Astrocyte (in vitro differentiated cells and primary cell): ENCODE measurements at regions not wholly inside any gene's neighbourhood (a gene's known extent, or its start where the extent isn't known, plus 50 kb on each side); places are given as distances from the start of the nearest gene placed in this dataset.

ENCODE experiments used
- DNase-seq: peaks from one replicate; pipeline ENCODE4 v3.0.0-alpha.2; 2010; ENCODE audit warnings: low read depth
- FAIRE-seq: peaks from 2 replicates; lab custom pipeline; 2011; peaks lifted over from hg19 to GRCh38; lab: Jason Lieb, UNC
- H2AFZ ChIP-seq: 2 replicates; pipeline ENCODE4 v1.6.0; 2012; ENCODE audit warnings: low read depth, low read length, inconsistent platforms
- H3K27ac ChIP-seq: 2 replicates; pipeline ENCODE4 v1.5.1; 2011; ENCODE audit warnings: low read depth, low read length, inconsistent platforms
- H3K27me3 ChIP-seq: 2 replicates; pipeline ENCODE4 v1.6.0; 2011; ENCODE audit warnings: low read length, inconsistent platforms; ENCODE audit not compliant: insufficient read depth
- H3K36me3 ChIP-seq: 2 replicates; pipeline ENCODE4 v1.5.1; 2011; ENCODE audit warnings: low read length, inconsistent platforms; ENCODE audit not compliant: insufficient read depth
- H3K4me1 ChIP-seq: 2 replicates; pipeline ENCODE4 v1.5.1; 2011; ENCODE audit warnings: low read length, inconsistent platforms; ENCODE audit not compliant: insufficient read depth
- H3K4me2 ChIP-seq: 2 replicates; pipeline ENCODE4 v1.6.0; 2012; ENCODE audit warnings: low read length, inconsistent platforms
- H3K4me3 ChIP-seq: 2 replicates; pipeline ENCODE4 v1.5.1; 2011; ENCODE audit warnings: low read depth, mild to moderate bottlenecking, low read length, inconsistent platforms; ENCODE audit not compliant: insufficient read depth
- H3K79me2 ChIP-seq: 2 replicates; pipeline ENCODE4 v1.6.0; 2012; ENCODE audit warnings: mild to moderate bottlenecking, low read length, inconsistent platforms; ENCODE audit not compliant: insufficient read depth
- H3K9ac ChIP-seq: 2 replicates; pipeline ENCODE4 v1.6.0; 2012; ENCODE audit warnings: mild to moderate bottlenecking, low read length, inconsistent platforms
- H3K9me3 ChIP-seq: 2 replicates; pipeline ENCODE4 v1.5.1; 2012; ENCODE audit warnings: low read depth, mild to moderate bottlenecking, low read length, inconsistent platforms; ENCODE audit not compliant: insufficient read depth
- H4K20me1 ChIP-seq: 2 replicates; pipeline ENCODE4 v1.6.0; 2012; ENCODE audit warnings: low read length, inconsistent platforms; ENCODE audit not compliant: insufficient read depth
- H3K27ac Mint-ChIP-seq: one replicate; pipeline ENCODE4 v1.8.0; 2021; ENCODE audit warnings: mild to moderate bottlenecking, mixed read lengths; ENCODE audit not compliant: unreplicated experiment
- H3K27me3 Mint-ChIP-seq: one replicate; pipeline ENCODE4 v1.8.0; 2021; ENCODE audit warnings: low read depth, mixed read lengths; ENCODE audit not compliant: unreplicated experiment
- H3K36me3 Mint-ChIP-seq: one replicate; pipeline ENCODE4 v1.8.0; 2021; ENCODE audit warnings: low read depth, mixed read lengths; ENCODE audit not compliant: unreplicated experiment
- H3K4me1 Mint-ChIP-seq: one replicate; pipeline ENCODE4 v1.8.0; 2021; ENCODE audit warnings: low read depth, mixed read lengths; ENCODE audit not compliant: unreplicated experiment
- H3K4me3 Mint-ChIP-seq: one replicate; pipeline ENCODE4 v1.8.0; 2021; ENCODE audit warnings: mild to moderate bottlenecking, moderate library complexity, mixed read lengths; ENCODE audit not compliant: unreplicated experiment
- H3K9me3 Mint-ChIP-seq: one replicate; pipeline ENCODE4 v1.8.0; 2021; ENCODE audit warnings: mild to moderate bottlenecking, mixed read lengths; ENCODE audit not compliant: unreplicated experiment
- CTCF ChIP-seq: IDR thresholded peaks from 2 replicates; pipeline ENCODE4 v1.5.1; 2011; ENCODE audit warnings: low read depth, mild to moderate bottlenecking, inconsistent platforms, low read length, moderate library complexity; ENCODE audit not compliant: insufficient read depth
- EZH2 ChIP-seq: IDR thresholded peaks from 2 replicates; pipeline ENCODE4 v1.6.1; 2012; ENCODE audit warnings: mild to moderate bottlenecking, low read length, inconsistent platforms; ENCODE audit not compliant: insufficient read depth

GRCh38 chr11:115705200-115705599, 201.0 kb upstream of the CADM1 start:
- Histone ChIP-seq H3K4me3 (no peak overlapping the region), H3K9ac (no peak overlapping the region), H3K4me2 (no peak overlapping the region), H3K27me3 (no peaks in the 10 kb centered on the region), H3K27ac (no peak overlapping the region), H3K79me2 (no peaks in the 10 kb centered on the region), H3K4me1 (peaks cover 20% of the 10 kb centered on the region), H4K20me1 (no peaks in the 10 kb centered on the region), H3K36me3 (no peaks in the 10 kb centered on the region), H2AFZ (no peak overlapping the region), H3K9me3 (no peaks in the 10 kb centered on the region)
- H3K36me3 Mint-ChIP-seq = peaks cover 11% of the 10 kb centered on the region
- peaks cover 22% of the 10 kb centered on the region for H3K4me1 Mint-ChIP-seq
- no peak overlapping the region for H3K27ac Mint-ChIP-seq
- DNase-seq (no peak), FAIRE-seq (no peak)
- H3K4me3 Mint-ChIP-seq = no peak overlapping the region
- TF ChIP-seq EZH2 (no peak), CTCF (no peak)
- peaks cover 7% of the 10 kb centered on the region for H3K9me3 Mint-ChIP-seq
- no peaks in the 10 kb centered on the region for H3K27me3 Mint-ChIP-seq

DNA sequence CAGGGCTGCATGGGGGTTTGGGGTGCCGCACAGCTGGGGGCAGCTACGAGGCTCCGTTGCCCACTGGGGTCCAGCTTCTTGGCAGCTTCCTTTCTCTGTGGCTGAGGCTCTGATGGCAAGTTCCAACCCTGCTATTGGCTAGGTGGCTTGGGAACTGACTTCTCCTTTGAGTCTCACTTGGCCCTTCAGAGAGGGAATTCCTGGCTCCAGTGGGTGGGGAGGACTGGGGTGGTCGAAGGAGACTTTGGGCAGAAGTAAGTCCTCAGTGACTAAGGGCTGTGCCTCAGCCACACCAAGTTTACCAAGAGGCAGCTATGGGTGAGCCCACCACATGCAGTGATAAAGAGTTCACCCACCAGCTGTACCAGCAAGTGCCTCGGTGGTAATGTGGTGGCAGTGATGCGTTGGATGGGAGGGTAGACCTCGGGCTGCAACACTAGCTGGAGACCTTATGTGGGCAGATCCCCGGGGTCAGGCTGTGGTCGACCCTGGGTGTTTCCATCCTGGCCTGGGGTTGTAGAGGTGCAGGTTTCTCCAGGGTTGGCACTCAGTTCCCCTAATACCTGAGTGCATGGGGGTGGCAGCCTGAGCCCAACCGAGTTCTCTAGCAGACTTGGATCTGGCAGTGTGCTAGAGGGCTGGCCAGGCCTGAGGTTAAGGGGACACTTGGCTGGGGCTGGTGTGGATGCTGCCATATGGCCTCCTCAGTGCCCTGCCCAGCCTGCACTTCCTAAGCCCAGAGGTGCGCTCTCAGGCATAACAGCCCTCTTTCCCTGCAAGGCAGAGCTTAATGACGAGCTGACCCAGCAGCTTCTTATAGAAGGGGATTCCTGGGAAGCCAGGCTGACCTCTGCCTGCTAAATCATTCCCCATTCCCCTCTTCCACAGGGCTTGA, 197.0 kb upstream of the CADM1 start:
- Histone ChIP-seq H3K27me3 (no peaks in the 10 kb centered on the region), H3K9me3 (no peaks in the 10 kb centered on the region), H4K20me1 (no peaks in the 10 kb centered on the region), H3K4me2 (no peak overlapping the region), H3K36me3 (no peaks in the 10 kb centered on the region), H3K27ac (no peak overlapping the region), H2AFZ (no peak overlapping the region), H3K4me3 (no peak overlapping the region), H3K79me2 (no peaks in the 10 kb centered on the region), H3K9ac (no peak overlapping the region), H3K4me1 (peaks cover 19% of the 10 kb centered on the region)
- Mint-ChIP-seq H3K36me3 (peaks cover 14% of the 10 kb centered on the region), H3K27me3 (no peaks in the 10 kb centered on the region), H3K4me3 (no peak overlapping the region), H3K9me3 (peaks cover 7% of the 10 kb centered on the region), H3K27ac (no peak overlapping the region), H3K4me1 (peaks cover 17% of the 10 kb centered on the region)
- FAIRE-seq (no peak), DNase-seq (no peak)
- TF ChIP-seq CTCF = no peak
- TF ChIP-seq EZH2 = no peak

DNA sequence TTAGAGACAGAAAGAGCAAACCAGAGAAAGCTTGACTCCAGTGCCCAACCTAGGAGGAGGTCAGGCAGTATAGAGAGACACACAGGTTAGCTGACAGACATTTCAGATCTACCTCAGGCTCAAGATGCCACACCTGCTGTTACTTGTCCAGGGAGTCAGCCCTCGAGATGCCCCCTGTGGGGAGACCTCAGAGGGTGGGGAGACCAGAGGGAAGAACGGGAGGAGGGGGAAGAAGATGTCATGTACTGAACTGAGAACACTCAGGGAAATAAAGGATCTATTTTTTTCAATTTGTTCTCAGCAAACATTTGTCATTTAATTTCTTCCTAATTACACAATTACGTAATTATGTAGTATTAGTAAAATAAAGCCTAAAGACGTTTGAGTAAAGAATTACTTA, 196.3 kb upstream of the CADM1 start:
- H3K4me3 ChIP-seq = no peak overlapping the region
- H3K27ac Mint-ChIP-seq = no peak overlapping the region
- H3K27me3 ChIP-seq = no peaks in the 10 kb centered on the region
- H3K79me2 ChIP-seq = no peaks in the 10 kb centered on the region
- H3K4me3 Mint-ChIP-seq = no peak overlapping the region
- H3K9me3 Mint-ChIP-seq = peaks cover 7% of the 10 kb centered on the region
- no peak for DNase-seq
- peak overlapping the region; percentile 23 for H2AFZ ChIP-seq
- peaks cover 19% of the 10 kb centered on the region for H3K4me1 ChIP-seq
- peaks cover 14% of the 10 kb centered on the region for H3K36me3 Mint-ChIP-seq
- no peak for TF ChIP-seq EZH2
- TF ChIP-seq CTCF = no peak
- no peaks in the 10 kb centered on the region for H3K27me3 Mint-ChIP-seq
- H3K4me2 ChIP-seq = peak overlapping the region; percentile 59
- H3K9me3 ChIP-seq = no peaks in the 10 kb centered on the region
- FAIRE-seq = no peak
- H3K36me3 ChIP-seq = no peaks in the 10 kb centered on the region
- peaks cover 19% of the 10 kb centered on the region for H3K4me1 Mint-ChIP-seq
- peak overlapping the region; percentile 41 for H3K27ac ChIP-seq
- no peak overlapping the region for H3K9ac ChIP-seq
- no peaks in the 10 kb centered on the region for H4K20me1 ChIP-seq
